OCI-LY3 (cell line): ENCODE measurements at regions not wholly inside any gene's neighbourhood (a gene's known extent, or its start where the extent isn't known, plus 50 kb on each side); places are given as distances from the start of the nearest gene placed in this dataset.

Source experiments
- EZH2phosphoT487 ChIP-seq: fragments of 200-600 bp; shearing (Covaris generic); IDR thresholded peaks from 2 replicates; pipeline ENCODE4 v1.6.1; 2018; ENCODE audit warnings: antibody characterized with exemption, mixed run types, low read depth
- TF ChIP-seq, protein P1 (sequence below): fragments of 200-600, 300-600 bp; sonication (generic); IDR thresholded peaks from 2 replicates; pipeline ENCODE4 v1.5.1; 2014; ENCODE audit warnings: antibody characterized with exemption, low read length, low read depth

DNA sequence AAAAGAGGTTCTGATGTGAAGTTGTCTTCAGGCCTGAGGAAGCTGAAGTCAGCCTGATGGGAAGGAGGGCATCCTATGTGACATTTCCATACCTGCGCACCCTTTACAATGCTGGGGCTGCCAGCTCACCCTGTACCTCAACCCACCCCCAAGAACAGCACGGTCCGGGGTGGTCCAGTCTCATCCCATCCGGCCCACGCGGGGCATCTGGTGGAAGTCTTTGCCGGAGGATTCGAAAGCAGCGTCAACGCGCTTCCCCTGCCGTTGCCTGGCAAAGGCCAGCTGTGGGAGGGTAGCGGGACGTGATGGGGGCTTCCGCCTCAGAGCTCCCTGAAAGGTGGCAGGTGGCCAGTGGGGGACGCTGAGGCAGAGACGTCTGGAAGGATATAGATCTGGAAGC, 113.6 kb upstream of the ANKRD30BL start:
- TF ChIP-seq, protein P1, sequence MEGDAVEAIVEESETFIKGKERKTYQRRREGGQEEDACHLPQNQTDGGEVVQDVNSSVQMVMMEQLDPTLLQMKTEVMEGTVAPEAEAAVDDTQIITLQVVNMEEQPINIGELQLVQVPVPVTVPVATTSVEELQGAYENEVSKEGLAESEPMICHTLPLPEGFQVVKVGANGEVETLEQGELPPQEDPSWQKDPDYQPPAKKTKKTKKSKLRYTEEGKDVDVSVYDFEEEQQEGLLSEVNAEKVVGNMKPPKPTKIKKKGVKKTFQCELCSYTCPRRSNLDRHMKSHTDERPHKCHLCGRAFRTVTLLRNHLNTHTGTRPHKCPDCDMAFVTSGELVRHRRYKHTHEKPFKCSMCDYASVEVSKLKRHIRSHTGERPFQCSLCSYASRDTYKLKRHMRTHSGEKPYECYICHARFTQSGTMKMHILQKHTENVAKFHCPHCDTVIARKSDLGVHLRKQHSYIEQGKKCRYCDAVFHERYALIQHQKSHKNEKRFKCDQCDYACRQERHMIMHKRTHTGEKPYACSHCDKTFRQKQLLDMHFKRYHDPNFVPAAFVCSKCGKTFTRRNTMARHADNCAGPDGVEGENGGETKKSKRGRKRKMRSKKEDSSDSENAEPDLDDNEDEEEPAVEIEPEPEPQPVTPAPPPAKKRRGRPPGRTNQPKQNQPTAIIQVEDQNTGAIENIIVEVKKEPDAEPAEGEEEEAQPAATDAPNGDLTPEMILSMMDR, result no peak
- no peak for TF ChIP-seq EZH2phosphoT487
